ENCODE measurements at regions not wholly inside any gene's neighbourhood (a gene's known extent, or its start where the extent isn't known, plus 50 kb on each side); places are given as distances from the start of the nearest gene placed in this dataset.

DNA sequence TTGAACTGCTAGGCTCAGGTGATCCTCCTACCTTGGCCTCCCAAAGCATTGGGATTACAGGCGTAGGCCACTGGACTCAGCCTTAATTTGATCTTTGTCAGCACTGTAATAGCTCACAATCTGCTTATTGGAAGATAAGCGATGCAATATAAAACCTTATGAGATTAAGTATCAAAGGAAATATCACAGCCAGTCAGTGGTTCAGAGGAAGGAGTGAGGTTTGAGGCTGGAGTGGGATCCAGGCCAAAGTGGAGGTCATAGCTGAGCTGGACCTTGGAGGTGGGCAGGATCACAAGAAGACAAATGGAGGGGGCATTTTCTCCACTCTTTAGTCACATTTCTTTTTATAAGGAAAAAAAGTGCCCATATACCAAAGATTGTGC lies 228.5 kb downstream of the RHOU start:
- no peak for DNase-seq (ENCODE audit: low read depth in 4 of 4, low spot score in 3 of 4)

DNA sequence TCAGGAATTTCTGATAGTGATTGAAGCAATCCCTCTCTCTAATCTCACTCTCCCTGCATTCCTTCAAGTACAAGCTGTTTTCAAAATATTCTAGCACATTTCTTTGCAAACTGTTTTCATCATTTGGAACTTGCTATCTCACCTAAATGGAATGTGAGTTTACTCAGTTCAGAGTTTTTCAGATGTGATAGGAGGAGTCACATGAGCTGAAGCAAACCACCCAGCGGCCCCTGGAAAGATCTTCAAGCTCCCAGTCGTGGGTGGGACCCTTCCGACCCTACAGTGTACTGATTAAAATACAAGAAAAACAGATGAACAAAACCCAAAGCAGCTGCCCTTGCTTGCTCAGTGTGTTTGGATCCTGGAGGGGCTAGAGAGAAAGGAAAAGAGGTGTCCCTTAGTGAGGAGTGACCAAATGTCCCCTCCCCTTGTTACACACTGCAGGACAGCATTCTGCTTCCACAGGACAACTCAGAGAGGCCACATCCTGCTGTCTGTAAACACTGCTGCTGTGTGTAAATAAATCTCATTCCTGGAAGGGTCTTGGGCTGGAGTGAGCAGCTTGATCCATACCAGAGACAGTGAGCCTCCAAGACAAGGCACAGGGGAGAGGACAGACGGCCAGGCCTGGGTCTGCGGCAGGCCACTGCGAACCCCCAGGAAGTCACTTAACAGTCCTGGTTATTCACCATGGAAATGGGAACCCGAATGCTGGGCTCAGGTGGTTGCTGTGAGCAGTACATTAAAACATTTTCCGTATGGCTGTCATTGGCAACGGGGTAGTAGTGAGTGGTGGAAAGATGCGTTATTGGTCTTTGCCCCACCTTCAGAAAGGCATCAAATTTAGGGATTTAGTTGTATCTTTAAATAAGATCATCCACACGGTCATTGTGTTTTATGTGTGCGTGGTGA lies 229.2 kb downstream of the RHOU start:
- no peak for DNase-seq (ENCODE audit: low read depth in 4 of 4, low spot score in 3 of 4)

DNA sequence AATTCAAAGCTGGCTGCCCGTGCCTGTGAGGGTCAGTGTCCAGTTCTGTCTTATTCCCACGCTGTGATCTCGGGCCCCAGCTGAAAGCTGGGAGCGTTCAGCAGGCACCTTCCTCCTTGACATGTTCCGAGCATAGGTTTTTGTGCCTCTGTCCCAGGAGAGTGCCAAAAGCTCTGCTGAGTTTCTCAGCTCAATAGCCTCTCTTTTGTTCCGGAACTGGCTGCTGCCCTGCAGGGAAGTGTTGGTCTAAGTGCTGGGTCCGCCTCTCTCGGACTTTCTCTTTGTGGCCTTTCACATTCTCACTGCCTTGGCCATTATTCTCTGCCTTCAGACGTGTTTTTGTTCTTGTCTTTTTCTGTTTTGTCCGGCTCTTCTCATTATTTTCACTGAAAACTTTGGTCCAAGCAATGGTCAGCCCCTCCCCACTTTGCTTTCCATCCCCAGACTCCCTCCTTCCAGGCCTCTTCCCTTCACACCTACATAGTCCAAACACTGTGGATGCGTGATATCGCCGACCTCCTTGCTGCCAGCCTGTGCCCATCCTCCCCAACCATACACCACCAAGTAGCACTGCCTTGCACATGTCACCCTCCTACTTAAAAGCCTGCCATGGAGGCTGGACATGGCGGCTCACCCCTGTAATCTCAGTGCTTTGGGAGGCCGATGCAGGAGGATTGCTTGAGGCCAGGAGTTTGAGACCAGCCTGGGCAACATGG lies 233.8 kb downstream of the RHOU start:
- DNase-seq (ENCODE audit: low read depth in 4 of 4, low spot score in 3 of 4): no peak

DNA sequence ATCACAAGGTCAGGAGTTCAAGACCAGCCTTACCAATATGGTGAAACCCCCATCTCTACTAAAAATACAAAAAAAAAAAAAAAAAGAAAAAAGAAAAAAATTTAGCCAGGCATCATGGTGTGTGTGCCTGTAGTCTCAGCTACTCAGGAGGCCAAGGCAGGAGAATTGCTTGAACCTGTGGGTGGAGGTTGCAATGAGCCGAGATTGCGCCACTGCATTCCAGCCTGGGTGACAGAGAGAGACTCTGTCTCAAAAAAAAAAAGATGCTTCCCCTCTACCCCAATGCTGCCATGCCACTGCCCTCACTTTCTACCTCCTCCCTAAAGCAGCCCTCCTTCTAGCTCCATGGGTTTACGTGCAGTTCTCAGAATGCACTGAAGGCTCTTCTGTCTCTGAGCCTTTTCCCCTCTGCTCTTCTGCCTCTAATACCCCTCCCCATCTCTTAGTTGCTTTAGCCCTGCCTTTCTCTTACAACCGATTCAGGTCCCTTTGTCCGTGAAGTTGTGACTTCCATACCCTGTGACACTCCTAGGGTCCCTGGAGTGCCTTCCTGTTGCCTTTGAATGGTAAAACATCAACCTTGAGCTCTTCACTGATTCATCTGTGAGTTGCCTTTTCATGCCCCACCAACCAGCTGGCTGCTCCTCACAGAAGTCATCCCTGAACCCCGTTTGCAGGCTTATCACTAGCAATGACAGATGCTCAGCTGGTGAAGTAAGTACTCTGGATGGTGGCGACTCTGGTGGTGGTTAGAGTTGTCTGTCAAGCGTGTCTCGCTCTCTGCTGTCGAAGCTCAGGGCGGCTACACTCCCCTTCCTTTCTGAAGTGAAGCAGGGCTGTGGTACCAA lies 234.9 kb downstream of the RHOU start:
- DNase-seq (ENCODE audit: low read depth in 4 of 4, low spot score in 3 of 4): no peak

DNA sequence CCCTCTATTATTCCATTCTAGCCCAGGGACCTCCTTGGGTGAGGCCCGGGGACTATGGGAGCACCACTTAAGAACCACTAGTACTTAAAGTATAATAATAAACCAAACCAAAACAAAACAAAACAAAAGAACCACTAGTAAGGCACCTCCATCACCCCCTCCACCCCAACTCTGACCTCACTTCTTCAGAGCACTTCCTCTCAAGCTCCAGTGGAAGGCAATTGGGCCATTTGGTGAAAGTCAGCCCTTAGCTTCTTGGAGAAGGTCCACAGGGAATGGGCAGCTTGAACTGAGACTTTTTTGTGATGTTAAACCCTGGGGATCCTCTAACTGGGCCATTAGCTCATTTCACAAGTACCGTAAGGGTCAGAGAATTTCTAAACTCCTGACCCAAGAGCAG lies 237.3 kb downstream of the RHOU start:
- no peak for DNase-seq (ENCODE audit: low read depth in 4 of 4, low spot score in 3 of 4)

DNA sequence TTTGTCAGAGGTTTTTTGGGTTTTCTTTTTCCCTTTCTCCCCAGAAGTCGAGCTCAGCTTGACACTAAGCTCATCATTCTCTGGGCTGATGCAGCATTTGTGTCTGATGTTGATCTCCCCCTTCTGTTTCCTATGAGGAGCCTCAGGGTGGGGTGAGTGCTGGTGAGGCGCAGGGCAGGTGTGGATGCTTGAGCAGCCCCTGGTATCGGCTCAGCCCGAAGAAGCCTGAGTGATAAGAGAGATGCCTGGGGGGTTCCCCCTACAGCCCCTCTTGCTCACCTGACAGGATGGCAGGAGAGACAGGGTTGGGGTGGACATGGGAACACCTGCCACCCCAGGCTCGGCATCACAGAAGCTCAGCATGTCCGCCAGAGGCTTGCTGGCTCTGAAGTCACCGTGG lies 239.0 kb downstream of the RHOU start:
- DNase-seq (ENCODE audit: low read depth in 4 of 4, low spot score in 3 of 4): no peak

DNA sequence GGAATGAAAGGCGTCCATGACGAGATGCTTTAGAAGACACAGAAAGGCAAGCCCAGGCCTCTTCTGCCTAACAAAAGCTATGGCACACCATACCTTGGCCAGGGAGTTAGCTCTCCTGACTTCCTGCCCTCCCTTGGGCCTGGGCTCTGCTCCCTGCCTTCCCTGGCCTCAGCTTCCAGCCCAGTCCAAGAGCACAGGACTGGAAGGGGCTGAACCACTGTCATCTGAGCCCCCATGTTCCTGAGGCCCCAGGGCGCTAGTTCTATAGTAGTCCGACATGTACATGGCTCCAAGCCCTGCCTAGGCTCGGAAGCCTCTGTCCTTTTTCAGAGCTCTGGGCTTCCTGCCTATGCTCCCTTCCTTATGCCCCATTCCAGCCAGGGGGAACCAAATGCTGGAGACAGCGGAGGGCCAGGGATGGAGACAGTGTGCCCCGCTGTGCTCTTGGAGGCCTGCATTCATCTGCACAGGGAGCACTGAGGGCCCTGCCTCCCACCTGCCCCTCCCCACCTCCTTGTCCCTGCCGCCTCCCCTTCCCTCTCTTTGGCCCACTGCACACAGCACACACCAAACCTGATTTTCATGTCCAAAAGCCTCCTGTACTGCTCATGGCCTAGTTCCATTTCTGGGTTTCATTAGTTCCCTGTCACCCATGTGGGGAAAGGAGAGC lies 240.1 kb downstream of the RHOU start:
- no peak for DNase-seq (ENCODE audit: low read depth in 4 of 4, low spot score in 3 of 4)

DNA sequence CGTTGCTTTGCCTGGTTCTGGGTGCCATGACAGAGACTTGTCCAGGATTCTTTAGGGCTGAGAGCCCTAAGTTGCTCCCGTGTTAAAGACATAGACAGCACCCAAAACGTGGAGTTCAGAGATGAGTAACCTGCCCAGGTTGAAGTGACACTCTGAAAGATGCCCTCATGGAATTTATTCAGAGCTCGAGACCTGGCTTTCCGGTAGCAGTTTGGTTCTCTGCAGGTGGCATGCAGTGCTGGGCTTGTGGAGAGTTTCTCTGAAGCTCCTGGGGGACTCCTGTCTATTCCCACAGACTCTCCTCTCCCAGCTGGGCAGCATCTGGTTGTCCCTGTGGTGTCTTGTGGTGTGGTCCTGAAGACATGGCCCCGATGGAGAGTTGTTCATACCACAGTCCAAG lies 241.0 kb downstream of the RHOU start:
- DNase-seq (ENCODE audit: low read depth in 4 of 4, low spot score in 3 of 4): no peak

DNA sequence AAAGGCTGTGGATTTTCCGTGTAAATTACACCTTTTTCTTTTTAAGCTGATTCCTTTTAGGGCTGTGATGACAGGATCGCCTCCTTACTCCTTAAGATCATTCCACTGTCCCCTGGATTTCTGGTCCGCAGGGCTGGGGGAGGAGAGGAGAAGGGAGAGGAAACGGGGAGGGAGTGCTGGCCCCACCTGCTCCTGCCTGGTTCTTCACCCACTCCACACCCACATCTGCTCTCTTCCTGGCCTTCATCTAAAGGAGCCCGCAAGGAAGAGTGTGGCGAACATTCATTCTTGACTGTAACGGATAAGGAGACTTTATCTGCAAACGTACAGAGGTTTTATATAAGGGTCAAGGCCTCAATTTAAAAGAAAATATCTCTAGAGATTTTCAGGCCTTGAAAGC lies 242.0 kb downstream of the RHOU start:
- DNase-seq (ENCODE audit: low read depth in 4 of 4, low spot score in 3 of 4): no peak

DNA sequence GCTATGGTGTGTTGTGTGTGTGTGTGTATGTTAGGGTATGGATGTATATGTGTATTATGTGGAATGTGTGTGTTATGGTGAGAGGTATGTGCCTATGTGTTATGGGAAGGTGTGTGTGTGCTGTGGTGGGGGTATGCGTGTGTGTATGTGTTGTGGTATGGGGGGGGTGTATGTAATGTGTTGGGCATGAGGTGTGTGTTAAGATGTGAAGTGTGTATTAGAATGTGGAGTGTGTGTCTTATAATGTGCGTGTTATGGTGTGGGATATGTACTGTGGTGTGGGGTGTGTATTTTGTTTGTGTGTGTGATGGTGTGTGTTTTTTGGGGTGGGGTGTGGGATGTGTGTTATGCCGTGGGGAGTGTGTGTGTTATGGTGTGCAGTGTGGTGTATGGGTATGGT lies 242.5 kb downstream of the RHOU start:
- no peak for DNase-seq (ENCODE audit: low read depth in 4 of 4, low spot score in 3 of 4)

DNA sequence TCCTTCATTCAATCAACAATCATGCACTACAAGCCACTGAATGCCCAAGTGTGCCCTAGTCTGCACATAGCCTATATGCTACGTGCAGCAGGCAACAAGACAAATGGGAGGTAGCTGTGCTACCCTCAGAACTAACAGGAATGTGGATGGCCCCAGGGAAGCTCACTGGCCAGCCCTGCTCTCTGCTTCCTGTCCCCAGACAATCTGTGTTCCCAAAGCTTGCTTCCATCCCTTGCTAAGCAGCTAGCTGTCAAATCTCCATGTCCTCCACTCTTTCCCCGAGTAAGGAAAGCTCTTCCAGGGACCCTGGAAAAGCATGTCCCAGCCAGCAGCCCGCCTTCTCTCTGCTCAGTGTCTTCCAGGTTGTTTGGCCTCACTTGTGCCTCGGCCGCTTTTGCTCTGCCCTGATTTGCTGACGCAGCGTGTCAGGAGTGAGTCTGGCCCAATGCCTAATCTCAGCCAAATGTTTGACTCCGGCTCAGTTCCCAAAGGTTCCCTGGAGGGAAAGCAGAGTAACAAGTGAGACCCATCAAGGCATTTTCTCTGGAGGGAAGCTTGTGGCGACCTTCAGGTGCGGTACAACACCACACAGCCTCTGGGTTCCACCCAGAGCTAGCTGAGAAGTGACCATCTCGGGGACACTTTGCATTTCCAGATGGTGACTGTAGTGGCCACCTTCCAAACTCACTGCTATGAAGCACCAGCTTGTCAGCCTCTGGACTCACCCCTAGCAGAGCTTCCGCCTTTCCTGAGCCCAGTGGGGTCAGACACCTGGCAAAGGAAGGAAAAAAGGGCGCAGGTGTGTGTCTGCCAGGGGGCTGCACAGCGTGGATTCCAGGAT lies 243.4 kb downstream of the RHOU start:
- DNase-seq (ENCODE audit: low read depth in 4 of 4, low spot score in 3 of 4): no peak

DNA sequence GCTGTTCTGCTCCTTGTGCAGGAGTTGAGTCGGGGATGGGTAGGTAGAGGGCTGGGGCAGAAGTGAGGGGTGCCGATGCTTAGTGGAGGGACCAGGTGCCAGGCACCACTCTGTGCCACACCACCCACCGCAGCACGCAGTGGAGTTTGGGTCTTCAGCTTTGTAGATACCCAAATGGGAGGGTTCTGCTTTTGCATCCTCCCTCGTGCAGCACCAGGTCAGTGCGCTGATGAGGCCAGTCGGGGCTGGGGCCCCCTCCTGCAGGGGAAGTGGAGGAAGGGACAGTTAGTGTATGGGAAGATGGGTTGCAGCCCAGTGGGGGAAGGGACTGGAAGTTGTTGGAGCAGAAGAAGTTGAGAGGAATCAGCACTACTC lies 244.0 kb downstream of the RHOU start:
- DNase-seq (ENCODE audit: low read depth in 4 of 4, low spot score in 3 of 4): no peak

DNA sequence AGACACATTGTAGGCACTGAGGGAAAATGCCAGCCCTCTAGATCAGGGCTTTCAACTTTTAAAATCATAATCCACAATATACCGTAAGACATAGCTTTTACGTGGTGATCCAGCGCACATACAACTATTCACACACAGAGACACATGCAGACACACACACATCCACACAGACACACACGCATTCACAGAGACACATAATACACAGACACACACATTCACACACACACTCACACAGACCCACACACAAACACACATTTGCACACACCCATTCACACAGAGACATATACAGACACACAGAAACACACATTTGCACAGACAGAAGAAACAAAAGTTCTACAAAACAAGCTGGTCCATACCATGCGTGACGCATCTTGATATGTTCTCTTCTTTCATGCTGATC lies 244.5 kb downstream of the RHOU start:
- no peak for DNase-seq (ENCODE audit: low read depth in 4 of 4, low spot score in 3 of 4)

DNA sequence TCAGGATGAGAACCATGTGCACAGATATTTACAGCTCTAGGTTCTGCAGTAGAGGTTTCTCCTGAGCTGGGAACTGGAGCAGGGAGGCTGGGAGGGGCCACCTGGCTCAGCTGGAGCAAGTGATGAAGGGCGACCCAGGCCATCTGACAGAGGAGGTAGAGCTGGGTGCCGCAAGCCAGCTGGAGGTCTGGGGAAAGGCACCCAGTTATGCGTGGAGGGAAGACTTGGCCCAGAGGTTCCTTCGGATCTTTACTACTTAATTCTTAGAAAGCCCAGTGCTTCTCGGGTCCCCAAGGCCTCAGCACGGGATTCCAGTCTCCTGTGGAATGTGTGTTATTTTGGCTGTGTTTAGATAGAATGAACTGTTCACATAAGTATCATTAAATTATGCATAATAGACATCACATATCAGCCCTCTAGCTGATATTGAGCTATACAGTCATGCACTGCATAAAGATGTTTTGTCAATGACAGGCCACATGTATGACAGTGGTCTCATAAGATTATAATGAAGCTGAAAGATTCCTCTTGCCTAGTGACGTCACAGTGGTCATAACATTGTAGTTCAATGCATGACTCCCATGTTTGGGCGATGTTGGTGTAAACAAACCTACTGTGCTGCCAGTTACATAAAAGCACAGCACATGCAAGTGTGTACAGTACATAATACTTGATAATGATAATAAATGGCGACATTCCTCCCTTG lies 245.1 kb downstream of the RHOU start:
- no peak for DNase-seq (ENCODE audit: low read depth in 4 of 4, low spot score in 3 of 4)

DNA sequence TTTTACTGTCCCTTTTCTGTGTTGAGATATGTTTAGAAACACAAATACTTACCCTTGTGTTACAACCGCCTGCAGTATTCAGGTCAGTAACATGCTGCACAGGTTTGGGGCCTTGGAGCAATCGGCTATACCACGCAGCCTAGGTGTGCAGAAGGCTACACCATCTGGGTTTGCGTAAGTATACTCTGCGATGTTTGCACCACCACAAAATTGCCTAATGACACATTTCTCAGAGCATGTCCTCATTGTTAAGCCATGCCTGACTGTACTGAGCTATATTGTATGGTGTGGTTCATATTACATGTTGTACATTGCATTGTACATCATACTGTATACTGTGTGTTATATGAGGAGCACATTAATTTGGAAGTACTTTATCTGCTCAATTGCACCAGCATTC lies 247.4 kb downstream of the RHOU start:
- no peak for DNase-seq (ENCODE audit: low read depth in 4 of 4, low spot score in 3 of 4)

DNA sequence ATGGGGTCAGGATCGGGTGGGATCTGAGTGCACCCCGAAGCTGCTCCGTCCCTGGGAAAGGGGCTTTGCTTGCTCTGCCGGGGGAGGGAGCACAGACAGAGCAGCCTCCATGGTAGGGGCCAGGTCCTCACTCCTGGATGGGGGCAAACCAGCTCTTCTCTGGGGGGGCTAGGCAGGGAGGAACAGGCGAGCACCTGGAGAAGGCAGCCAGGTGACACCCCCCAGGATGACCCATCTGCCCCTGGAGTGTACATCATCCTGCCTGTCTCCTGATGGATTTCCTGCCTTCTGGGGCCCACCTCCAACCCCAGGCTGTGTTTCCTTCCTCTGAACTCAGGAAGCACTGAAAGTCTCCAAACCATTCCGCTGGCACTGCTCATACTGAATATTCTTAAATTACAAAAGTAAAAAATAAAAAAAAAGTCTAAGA lies 248.0 kb downstream of the RHOU start:
- DNase-seq (ENCODE audit: low read depth in 4 of 4, low spot score in 3 of 4): no peak

DNA sequence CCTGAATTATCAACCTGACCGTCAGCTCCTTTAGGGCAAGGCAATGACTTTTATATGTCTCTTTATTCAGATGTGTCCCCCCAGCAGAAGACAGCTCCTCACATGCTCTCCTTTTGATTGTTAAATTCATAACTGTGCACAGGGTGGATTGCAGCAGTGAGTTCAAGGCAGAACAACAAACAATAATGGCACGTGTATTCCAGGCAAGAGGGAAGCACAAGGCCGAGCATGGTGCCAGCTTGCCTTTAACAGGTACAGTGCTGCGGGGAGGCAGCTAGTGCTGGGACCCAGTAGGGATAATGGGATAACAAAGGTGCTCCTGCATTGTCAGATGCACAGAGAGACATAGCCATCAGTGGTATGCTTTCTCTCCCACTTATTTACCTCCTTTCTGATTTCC lies 248.4 kb downstream of the RHOU start:
- DNase-seq (ENCODE audit: low read depth in 4 of 4, low spot score in 3 of 4): no peak

DNA sequence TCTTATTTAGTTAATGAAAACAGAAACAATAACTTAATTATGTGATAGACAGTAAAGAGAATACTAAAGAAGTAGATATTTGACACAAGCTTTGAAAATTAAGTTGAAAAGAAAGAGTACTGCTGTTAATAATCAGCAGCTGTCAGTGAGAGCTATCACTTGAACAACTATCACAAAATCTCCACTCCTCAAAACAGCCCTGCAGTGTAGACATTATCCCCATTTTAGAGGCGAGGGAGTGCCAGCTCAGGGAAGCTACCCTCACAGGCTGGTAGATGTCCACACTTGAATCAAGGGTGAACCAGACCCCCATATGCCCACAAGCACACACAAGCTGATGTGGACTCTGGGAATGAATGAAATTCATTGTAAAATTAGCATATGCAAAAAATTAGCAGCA lies 248.8 kb downstream of the RHOU start:
- no peak for DNase-seq (ENCODE audit: low read depth in 4 of 4, low spot score in 3 of 4)

Data from right renal pelvis (tissue), 4 donors.